ENCODE measurements at regions not wholly inside any gene's neighbourhood (a gene's known extent, or its start where the extent isn't known, plus 50 kb on each side); places are given as distances from the start of the nearest gene placed in this dataset.

- Mint-ChIP-seq H3K36me3 (ENCODE audit: low read depth) (no peaks in the 10 kb centered on the region), H3K4me1 (peaks cover 9% of the 10 kb centered on the region; the same call in 2 of the 3 replicates), H3K9me3 (no peaks in the 10 kb centered on the region), H3K4me3 (no peak overlapping the region), H3K27me3 (ENCODE audit: insufficient read depth, low read depth, poor library complexity) (no peaks in the 10 kb centered on the region), H3K27ac (no peak overlapping the region)
- Histone ChIP-seq H3K4me2 (no peak overlapping the region), H3K27me3 (ENCODE audit: insufficient read depth) (no peaks in the 10 kb centered on the region), H3K79me2 (replicated peaks; ENCODE audit: insufficient read depth) (no peaks in the 10 kb centered on the region), H3K36me3 (ENCODE audit: insufficient read depth) (no peaks in the 10 kb centered on the region), H3K4me1 (ENCODE audit: insufficient read depth) (no peaks in the 10 kb centered on the region), H4K20me1 (replicated peaks; ENCODE audit: insufficient read depth) (no peaks in the 10 kb centered on the region), H3K4me3 (no peak overlapping the region), H3F3A (replicated peaks; ENCODE audit: low read depth) (no peaks in the 10 kb centered on the region), H3K27ac (ENCODE audit: low read depth) (no peak overlapping the region), H2AFZ (no peak overlapping the region), H3K9me2 (ENCODE audit: insufficient read depth) (no peaks in the 10 kb centered on the region)
- DNase-seq (ENCODE audit: low spot score) (no peak), ATAC-seq (no peak)
- TF ChIP-seq CTCF (conservative IDR thresholded peaks at IDR 0.05; ENCODE audit: low read depth in 2 of 2) (no peak), STAT1 (IDR thresholded peaks at IDR 0.05; ENCODE audit: unreplicated experiment) (no peak), EZH2 (IDR thresholded peaks at IDR 0.05; ENCODE audit: low read depth, unreplicated experiment) (no peak), ZNF331 (CRISPR knock-in tag; IDR thresholded peaks at IDR 0.05; ENCODE audit: low read depth) (no peak), EZH2phosphoT487 (IDR thresholded peaks at IDR 0.05; ENCODE audit: unreplicated experiment) (no peak), ETS1 (IDR thresholded peaks at IDR 0.05) (no peak), JUNB (IDR thresholded peaks at IDR 0.05; ENCODE audit: unreplicated experiment) (no peak), NANOG (IDR thresholded peaks at IDR 0.05; ENCODE audit: borderline replicate concordance) (no peak), ZNF462 (CRISPR knock-in tag; IDR thresholded peaks at IDR 0.05) (no peak), REST (IDR thresholded peaks at IDR 0.05; ENCODE audit: unreplicated experiment) (no peak)
Measured at GRCh38 chr3:168990134-168990533, 673.4 kb downstream of the MECOM start.

All from GM23338 (cell line).